WTC11 (cell line): ENCODE measurements at regions not wholly inside any gene's neighbourhood (a gene's known extent, or its start where the extent isn't known, plus 50 kb on each side); places are given as distances from the start of the nearest gene placed in this dataset.

ENCODE experiments used
- ATAC-seq: fragments of 200-7000 bp; cut with Tn5 transposase; 2 replicates; pipeline ENCODE4 v1.10.0; 2021; ENCODE audit warnings: mild to moderate bottlenecking, moderate library complexity
- CTCF ChIA-PET: fragments of 300-600 bp; sonication (Branson Sonifier 250); formaldehyde crosslinking; loops from one replicate; lab custom pipeline; 2021; ENCODE audit warnings: antibody characterized with exemption; lab: Charles Lee
- POLR2A ChIA-PET: fragments of 350-600 bp; sonication (Branson Sonifier 250); formaldehyde crosslinking; loops from one replicate; lab custom pipeline; 2021; ENCODE audit warnings: antibody characterized with exemption; lab: Charles Lee
- DNase-seq: peaks from one replicate; pipeline ENCODE4 v3.0.0; 2021; ENCODE audit warnings: low spot score
- H3K27ac Mint-ChIP-seq: 2 replicates; pipeline ENCODE4 v1.8.0; 2021; ENCODE audit warnings: mixed read lengths
- H3K27me3 Mint-ChIP-seq: 2 replicates; pipeline ENCODE4 v1.8.0; 2021; ENCODE audit warnings: low read depth, mild to moderate bottlenecking, moderate library complexity, mixed read lengths
- H3K36me3 Mint-ChIP-seq: 2 replicates; pipeline ENCODE4 v1.8.0; 2021; ENCODE audit warnings: mixed read lengths
- H3K4me1 Mint-ChIP-seq: 2 replicates; pipeline ENCODE4 v1.8.0; 2022; ENCODE audit warnings: mixed read lengths
- H3K4me3 Mint-ChIP-seq: 2 replicates; pipeline ENCODE4 v1.8.0; 2021; ENCODE audit warnings: mild to moderate bottlenecking, moderate library complexity, mixed read lengths
- H3K9me3 Mint-ChIP-seq: 2 replicates; pipeline ENCODE4 v1.8.0; 2021; ENCODE audit warnings: mixed read lengths
- ATF6 ChIP-seq: sonication (generic); formaldehyde crosslinking; IDR thresholded peaks from 2 replicates; pipeline ENCODE4 v1.8.1; 2023; ENCODE audit warnings: mild to moderate bottlenecking, missing genetic modification reagents
- ELF4 ChIP-seq: sonication (generic); formaldehyde crosslinking; IDR thresholded peaks from 2 replicates; pipeline ENCODE4 v1.8.1; 2022; ENCODE audit warnings: low read depth, mild to moderate bottlenecking, moderate library complexity, missing genetic modification reagents
- ESRRA ChIP-seq: sonication (generic); formaldehyde crosslinking; IDR thresholded peaks from 2 replicates; pipeline ENCODE4 v1.8.1; 2022; ENCODE audit warnings: mild to moderate bottlenecking, missing genetic modification reagents, borderline replicate concordance
- FOXP4 ChIP-seq: sonication (generic); formaldehyde crosslinking; IDR thresholded peaks from 2 replicates; pipeline ENCODE4 v1.8.0; 2022; ENCODE audit warnings: mild to moderate bottlenecking, missing genetic modification reagents
- GRHL2 ChIP-seq: fragments of 250-450 bp; sonication (Bioruptor Pico); IDR thresholded peaks from 2 replicates; pipeline ENCODE4 v1.8.0; 2022; ENCODE audit warnings: mild to moderate bottlenecking, moderate library complexity; ENCODE audit not compliant: insufficient replicate concordance, severe bottlenecking
- JAZF1 ChIP-seq: fragments of 250-450 bp; sonication (Bioruptor Pico); IDR thresholded peaks from 2 replicates; pipeline ENCODE4 v1.9.0; 2021; ENCODE audit warnings: moderate library complexity, mild to moderate bottlenecking, inconsistent platforms
- KAT7 ChIP-seq: sonication (generic); formaldehyde crosslinking; IDR thresholded peaks from 2 replicates; pipeline ENCODE4 v1.8.1; 2023; ENCODE audit warnings: missing genetic modification reagents, mild to moderate bottlenecking, borderline replicate concordance
- NR3C1 ChIP-seq: sonication (generic); formaldehyde crosslinking; conservative IDR thresholded peaks from 2 replicates; pipeline ENCODE4 v1.8.1; 2023; ENCODE audit warnings: low read depth, mild to moderate bottlenecking, missing genetic modification reagents
- PRDM15 ChIP-seq: sonication (generic); formaldehyde crosslinking; IDR thresholded peaks from 2 replicates; pipeline ENCODE4 v1.8.0; 2022; ENCODE audit warnings: missing genetic modification reagents
- SMAD4 ChIP-seq: sonication (generic); formaldehyde crosslinking; IDR thresholded peaks from 2 replicates; pipeline ENCODE4 v1.8.0; 2022; ENCODE audit warnings: mild to moderate bottlenecking, missing genetic modification reagents
- SOX15 ChIP-seq: fragments of 250-450 bp; sonication (Bioruptor Pico); IDR thresholded peaks from 2 replicates; pipeline ENCODE4 v1.9.0; 2021; ENCODE audit warnings: mild to moderate bottlenecking
- USF2 ChIP-seq: sonication (generic); formaldehyde crosslinking; IDR thresholded peaks from 2 replicates; pipeline ENCODE4 v1.8.1; 2023; ENCODE audit warnings: mild to moderate bottlenecking, missing genetic modification reagents, moderate library complexity
- ZBTB21 ChIP-seq: sonication (generic); formaldehyde crosslinking; IDR thresholded peaks from 2 replicates; pipeline ENCODE4 v1.8.1; 2023; ENCODE audit warnings: mild to moderate bottlenecking, missing genetic modification reagents, borderline replicate concordance
- ZNF121 ChIP-seq: sonication (generic); formaldehyde crosslinking; IDR thresholded peaks from 2 replicates; pipeline ENCODE4 v1.8.0; 2023; ENCODE audit warnings: missing genetic modification reagents
- ZNF219 ChIP-seq: sonication (generic); formaldehyde crosslinking; IDR thresholded peaks from 2 replicates; pipeline ENCODE4 v1.8.0; 2023; ENCODE audit warnings: missing genetic modification reagents, mild to moderate bottlenecking, borderline replicate concordance
- ZNF396 ChIP-seq: fragments of 250-450 bp; sonication (Bioruptor Pico); IDR thresholded peaks from 2 replicates; pipeline ENCODE4 v1.8.0; 2021; ENCODE audit warnings: mild to moderate bottlenecking, moderate library complexity, borderline replicate concordance

DNA sequence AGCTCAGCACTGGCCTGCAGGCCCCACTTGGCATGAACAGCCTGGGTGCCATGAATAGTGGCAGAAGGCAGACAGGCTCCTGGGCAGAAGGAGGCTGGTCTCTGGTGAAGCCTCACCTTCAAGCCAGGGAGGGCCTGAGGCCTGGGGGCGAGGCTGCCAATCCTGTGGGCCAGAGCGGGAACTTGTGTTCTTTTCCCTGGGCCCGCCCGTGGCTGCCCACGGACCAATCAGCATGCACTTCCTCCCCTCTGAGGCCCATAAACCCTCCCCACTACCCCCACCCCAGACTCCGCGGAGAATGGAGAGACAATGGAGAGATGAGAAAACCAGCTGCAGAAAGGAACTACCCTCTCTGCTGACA, 283.8 kb upstream of the ROBO1 start (continued):
- TF ChIP-seq SOX15 (CRISPR knock-in tag), result no peak

GRCh38 chr3:80050826-80051601, 283.2 kb upstream of the ROBO1 start:
- no peaks in the 10 kb centered on the region for H3K36me3 Mint-ChIP-seq
- no peak overlapping the region for H3K4me3 Mint-ChIP-seq
- TF ChIP-seq JAZF1 (CRISPR knock-in tag) (no peak), KAT7 (no peak), NR3C1 (CRISPR knock-in tag) (no peak), ZNF219 (CRISPR knock-in tag) (no peak), ATF6 (CRISPR knock-in tag) (no peak), SMAD4 (CRISPR knock-in tag) (no peak), FOXP4 (CRISPR knock-in tag) (no peak), ZBTB21 (CRISPR knock-in tag) (no peak), ZNF396 (CRISPR knock-in tag) (no peak), ZNF121 (CRISPR knock-in tag) (no peak), PRDM15 (CRISPR knock-in tag) (no peak), GRHL2 (CRISPR knock-in tag) (no peak), ELF4 (no peak), ESRRA (CRISPR knock-in tag) (no peak), USF2 (CRISPR knock-in tag) (no peak)
- POLR2A ChIA-PET, result no interaction called here
- H3K4me1 Mint-ChIP-seq, result peaks cover 6% of the 10 kb centered on the region
- H3K9me3 Mint-ChIP-seq, result no peaks in the 10 kb centered on the region
- CTCF ChIA-PET, result no interaction called here
- DNase-seq (no peak), ATAC-seq (no peak)
- no peak overlapping the region for H3K27ac Mint-ChIP-seq
- no peaks in the 10 kb centered on the region for H3K27me3 Mint-ChIP-seq
